ENCODE measurements at regions not wholly inside any gene's neighbourhood (a gene's known extent, or its start where the extent isn't known, plus 50 kb on each side); places are given as distances from the start of the nearest gene placed in this dataset.

DNA sequence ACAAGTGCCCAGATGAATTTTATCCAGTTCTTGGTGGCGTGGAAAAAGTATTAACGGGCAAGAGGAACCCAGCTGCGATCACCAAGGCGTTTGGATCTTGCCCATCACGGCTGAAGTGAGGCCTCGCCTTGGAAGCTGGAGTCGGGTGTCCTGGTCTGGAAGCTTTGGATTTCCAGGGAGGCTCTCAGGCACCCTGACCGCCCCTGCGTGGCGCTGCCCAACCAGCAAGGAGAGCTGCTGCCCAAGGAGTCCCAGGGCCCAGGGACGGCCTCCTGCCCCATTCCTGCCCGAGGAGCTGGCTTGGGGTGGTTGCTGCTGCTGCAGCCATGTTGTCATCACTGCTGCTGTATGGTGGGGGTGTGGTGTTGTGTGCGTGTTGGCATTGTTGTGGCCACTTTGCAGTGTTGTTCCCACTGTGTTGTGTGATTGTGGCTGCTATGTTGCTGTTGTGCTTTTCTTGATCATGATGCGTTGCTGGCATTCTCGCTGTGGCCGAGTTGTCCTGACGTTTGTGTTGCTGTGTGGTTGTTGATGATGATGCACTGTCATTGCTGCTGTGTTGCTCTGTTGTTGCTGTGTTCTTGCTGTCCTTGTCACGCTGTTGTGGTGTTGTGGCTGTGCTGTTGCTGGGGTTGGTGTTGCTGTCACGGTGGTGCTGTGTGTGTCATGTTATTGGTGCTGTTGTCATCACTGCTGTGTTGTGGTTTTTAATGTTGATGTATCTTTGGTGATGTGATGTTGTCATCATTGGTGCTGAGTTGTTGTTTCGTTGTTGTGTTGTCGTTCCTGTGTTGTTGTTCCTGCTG, 318.8 kb downstream of the C16orf95 start:
- Histone ChIP-seq H3K4me1 (ENCODE audit: control insufficient read depth in 2 of 3, insufficient read depth in 2 of 3, low read depth in 1 of 3, low read length in 3 of 3) (no peaks in the 10 kb centered on the region), H3K27me3 (ENCODE audit: control insufficient read depth, insufficient read depth, low read length) (no peaks in the 10 kb centered on the region), H3K9me3 (ENCODE audit: control insufficient read depth in 2 of 3, insufficient read depth in 1 of 3, low read length in 3 of 3) (peaks cover 0 to 11% (median 0%) of the 10 kb centered on the region in 3 donors), H3K27ac (ENCODE audit: low read depth in 2 of 2, low read length in 2 of 2) (no peak overlapping the region), H3K36me3 (ENCODE audit: control insufficient read depth in 2 of 3, insufficient read depth in 3 of 3, low read length in 3 of 3) (no peaks in the 10 kb centered on the region), H3K4me3 (ENCODE audit: low read length in 3 of 3) (no peak overlapping the region), H3K9ac (ENCODE audit: low read length in 3 of 3) (no peak overlapping the region)
- FAIRE-seq (no peak), DNase-seq (peak in 1 of 5 donors; percentile 42)
- intact Hi-C loops (cut with DNase I): no loop called here
- TF ChIP-seq CTCF (IDR thresholded peaks at IDR 0.05; ENCODE audit: borderline replicate concordance, extremely low read depth, insufficient read depth): no peak

DNA sequence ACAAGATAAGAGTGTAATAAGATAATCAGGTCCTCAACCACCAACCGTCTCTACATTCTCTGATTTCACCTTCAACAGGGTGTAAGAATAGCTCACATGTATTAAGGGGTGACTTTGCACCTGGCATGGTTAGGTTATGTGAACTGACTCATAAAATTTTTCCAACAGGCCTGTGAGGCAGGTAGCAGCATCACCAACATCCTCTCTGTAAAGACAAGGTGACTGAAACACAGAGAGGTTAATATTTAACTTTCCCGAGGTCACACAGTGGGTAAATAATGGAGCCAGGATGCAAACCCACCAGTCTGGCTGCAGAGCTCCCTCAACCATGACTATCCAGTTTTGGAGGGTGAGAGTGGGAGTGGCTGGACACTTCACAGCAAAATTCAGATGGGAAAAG, 317.2 kb downstream of the C16orf95 start:
- no peak overlapping the region for H3K9ac ChIP-seq (ENCODE audit: low read length in 3 of 3)
- H3K27me3 ChIP-seq (ENCODE audit: control insufficient read depth, insufficient read depth, low read length): no peaks in the 10 kb centered on the region
- peaks cover 0 to 11% (median 0%) of the 10 kb centered on the region in 3 donors for H3K9me3 ChIP-seq (ENCODE audit: control insufficient read depth in 2 of 3, insufficient read depth in 1 of 3, low read length in 3 of 3)
- FAIRE-seq (no peak), DNase-seq (peak in 3 of 5 donors; percentile 35 to 63 (median 63))
- H3K36me3 ChIP-seq (ENCODE audit: control insufficient read depth in 2 of 3, insufficient read depth in 3 of 3, low read length in 3 of 3): no peaks in the 10 kb centered on the region
- H3K4me3 ChIP-seq (ENCODE audit: low read length in 3 of 3): no peak overlapping the region
- intact Hi-C loops (cut with DNase I): no loop called here
- TF ChIP-seq CTCF (IDR thresholded peaks at IDR 0.05; ENCODE audit: borderline replicate concordance, extremely low read depth, insufficient read depth): no peak
- no peaks in the 10 kb centered on the region for H3K4me1 ChIP-seq (ENCODE audit: control insufficient read depth in 2 of 3, insufficient read depth in 2 of 3, low read depth in 1 of 3, low read length in 3 of 3)
- H3K27ac ChIP-seq (ENCODE audit: low read depth in 2 of 2, low read length in 2 of 2): no peak overlapping the region

- peaks cover 0 to 11% (median 0%) of the 10 kb centered on the region in 3 donors for H3K9me3 ChIP-seq (ENCODE audit: control insufficient read depth in 2 of 3, insufficient read depth in 1 of 3, low read length in 3 of 3)
- FAIRE-seq: no peak
- H3K4me1 ChIP-seq (ENCODE audit: control insufficient read depth in 2 of 3, insufficient read depth in 2 of 3, low read depth in 1 of 3, low read length in 3 of 3): no peaks in the 10 kb centered on the region
- no peak overlapping the region for H3K9ac ChIP-seq (ENCODE audit: low read length in 3 of 3)
- no peaks in the 10 kb centered on the region for H3K36me3 ChIP-seq (ENCODE audit: control insufficient read depth in 2 of 3, insufficient read depth in 3 of 3, low read length in 3 of 3)
- TF ChIP-seq CTCF (IDR thresholded peaks at IDR 0.05; ENCODE audit: borderline replicate concordance, extremely low read depth, insufficient read depth): no peak
- DNase-seq: peak in 1 of 5 donors; percentile 28
- no peak overlapping the region for H3K27ac ChIP-seq (ENCODE audit: low read depth in 2 of 2, low read length in 2 of 2)
- intact Hi-C loops (cut with DNase I): no loop called here
- no peak overlapping the region for H3K4me3 ChIP-seq (ENCODE audit: low read length in 3 of 3)
- no peaks in the 10 kb centered on the region for H3K27me3 ChIP-seq (ENCODE audit: control insufficient read depth, insufficient read depth, low read length)
These were observed 314.3 kb downstream of the C16orf95 start for GRCh38 chr16:87002717-87003413.

Measured in kidney (tissue), 13 donors.